Astrocyte of the cerebellum (primary cell): ENCODE measurements at regions not wholly inside any gene's neighbourhood (a gene's known extent, or its start where the extent isn't known, plus 50 kb on each side); places are given as distances from the start of the nearest gene placed in this dataset.

Experiments used
- DNase-seq: peaks from one replicate; pipeline ENCODE4 v3.0.0-alpha.2; 2011; ENCODE audit warnings: low read depth
- H3K4me3 ChIP-seq: 2 replicates; pipeline ENCODE4 v1.5.1; 2011; ENCODE audit warnings: mild to moderate bottlenecking, low read depth, low read length, moderate library complexity
- CTCF ChIP-seq: IDR thresholded peaks from 2 replicates; pipeline ENCODE4 v1.5.1; 2012; ENCODE audit warnings: low read length, low read depth, moderate library complexity, mild to moderate bottlenecking; ENCODE audit errors: missing control alignments
- in situ Hi-C: cut with HindIII; loops from 2 replicates; pipeline ENCODE4 v1.10.0; 2017; ENCODE audit warnings: low sequenced_read_pairs

DNA sequence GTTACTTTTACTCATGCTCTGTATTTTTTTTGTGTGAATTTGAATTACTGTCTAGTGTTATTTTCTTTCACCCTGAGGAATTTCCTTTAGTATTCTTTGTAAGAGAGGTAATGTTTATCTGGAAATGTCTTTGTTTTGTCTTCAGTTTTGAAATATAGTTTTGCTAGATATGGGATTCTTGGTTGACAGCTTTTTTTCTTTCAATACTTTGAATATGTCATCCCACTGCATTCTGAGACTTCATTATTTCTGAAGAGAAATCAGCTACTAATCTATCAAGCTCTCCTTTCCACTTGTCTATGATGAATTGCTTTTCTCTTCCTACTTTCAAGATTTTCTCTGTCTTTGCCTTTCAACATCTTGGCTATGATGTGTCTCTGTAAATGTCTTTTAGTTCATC is 217.0 kb upstream of the CASK start:
- in situ Hi-C loops, result no loop called here
- no peak for TF ChIP-seq CTCF
- H3K4me3 ChIP-seq, result no peak overlapping the region
- no peak for DNase-seq

DNA sequence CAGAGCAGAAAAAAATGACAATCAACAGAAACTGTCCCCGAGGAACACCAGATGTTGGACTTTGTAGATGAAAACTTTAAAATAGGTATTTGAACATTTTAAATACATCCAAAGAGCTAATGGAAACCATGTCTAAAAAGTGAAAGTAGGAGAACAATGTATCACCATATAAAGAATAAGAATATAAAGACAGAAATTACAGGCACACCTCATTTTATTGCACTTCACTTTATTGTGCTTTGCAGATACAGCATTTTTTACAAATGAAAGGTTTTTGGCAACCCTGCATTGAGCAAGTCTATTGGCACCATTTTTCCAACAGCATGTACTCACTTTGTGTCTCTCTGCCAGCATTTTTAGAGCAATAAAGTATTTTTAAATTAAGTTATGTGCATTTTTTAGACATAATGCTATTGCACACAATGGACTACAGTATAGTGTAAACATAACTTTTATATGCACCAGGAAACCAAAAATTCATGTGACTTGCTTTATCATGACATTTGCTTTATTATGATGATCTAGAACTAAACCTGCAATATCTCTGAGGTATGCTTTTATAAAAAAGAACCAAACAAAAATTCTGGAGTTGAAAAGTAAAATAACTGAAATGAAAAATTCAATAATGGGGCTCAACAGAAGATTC is 212.4 kb upstream of the CASK start:
- in situ Hi-C loops, result no loop called here
- no peak for DNase-seq
- no peak overlapping the region for H3K4me3 ChIP-seq
- no peak for TF ChIP-seq CTCF

DNA sequence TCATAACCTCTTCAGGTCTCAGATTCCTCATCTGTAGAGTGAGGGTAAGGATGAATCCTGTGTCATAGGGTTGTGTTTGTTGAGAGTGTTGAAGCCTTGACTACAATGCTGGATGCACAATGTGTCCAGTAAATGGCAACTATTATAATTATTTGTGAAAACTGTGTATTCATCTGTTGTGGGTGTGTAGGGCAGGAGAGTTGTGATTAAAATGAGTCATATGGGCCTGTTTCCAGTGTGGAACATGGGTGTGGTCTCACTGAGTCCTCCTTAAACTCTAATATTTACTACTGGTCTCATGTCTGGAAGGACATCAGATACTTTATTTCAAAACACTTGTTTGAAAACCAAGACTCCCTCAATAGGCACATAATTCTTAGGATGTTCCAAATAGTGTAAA is 208.5 kb upstream of the CASK start:
- in situ Hi-C loops, result no loop called here
- no peak for TF ChIP-seq CTCF
- H3K4me3 ChIP-seq, result no peak overlapping the region
- DNase-seq, result no peak

- H3K4me3 ChIP-seq, result no peak overlapping the region
- in situ Hi-C loops, result no loop called here
- TF ChIP-seq CTCF, result no peak
- no peak for DNase-seq
Measured at GRCh38 chrX:42129022-42129940, 205.9 kb upstream of the CASK start.

GRCh38 chrX:42128587-42128986 is 205.2 kb upstream of the CASK start:
- no peak overlapping the region for H3K4me3 ChIP-seq
- TF ChIP-seq CTCF, result no peak
- no peak for DNase-seq
- in situ Hi-C loops, result no loop called here

- in situ Hi-C loops, result no loop called here
- no peak for DNase-seq
- no peak overlapping the region for H3K4me3 ChIP-seq
- TF ChIP-seq CTCF, result no peak
Measured at GRCh38 chrX:42128020-42128419, 204.7 kb upstream of the CASK start.
